ENCODE measurements at regions not wholly inside any gene's neighbourhood (a gene's known extent, or its start where the extent isn't known, plus 50 kb on each side); places are given as distances from the start of the nearest gene placed in this dataset.

GRCh38 chr11:45597097-45597496, 68.3 kb downstream of the CHST1 start:
- no peak for DNase-seq

GRCh38 chr11:45596571-45596970, 68.9 kb downstream of the CHST1 start:
- no peak for DNase-seq

- DNase-seq, result no peak
Measured at GRCh38 chr11:45593992-45594391, 71.4 kb downstream of the CHST1 start.

- DNase-seq, result no peak
Measured at GRCh38 chr11:45592636-45593035, 72.8 kb downstream of the CHST1 start.

GRCh38 chr11:45590743-45591142, 74.7 kb downstream of the CHST1 start:
- DNase-seq, result no peak

GRCh38 chr11:45585205-45585604, 80.2 kb downstream of the CHST1 start:
- DNase-seq, result no peak

GRCh38 chr11:45583981-45584566, 81.3 kb downstream of the CHST1 start:
- no peak for DNase-seq

- no peak for DNase-seq
Measured at GRCh38 chr11:45580399-45580798, 85.0 kb downstream of the CHST1 start.

- DNase-seq, result no peak
Measured at GRCh38 chr11:45578316-45578715, 87.1 kb downstream of the CHST1 start.

- no peak for DNase-seq
Measured at GRCh38 chr11:45577752-45578151, 87.7 kb downstream of the CHST1 start.

- DNase-seq, result no peak
Measured at GRCh38 chr11:45576461-45577215, 88.8 kb downstream of the CHST1 start.

- no peak for DNase-seq
Measured at GRCh38 chr11:45573728-45574127, 91.7 kb downstream of the CHST1 start.

GRCh38 chr11:45572354-45573123, 92.9 kb downstream of the CHST1 start:
- DNase-seq, result no peak

GRCh38 chr11:45569776-45570175, 95.6 kb downstream of the CHST1 start:
- no peak for DNase-seq

- DNase-seq, result no peak
Measured at GRCh38 chr11:45568049-45568448, 97.4 kb downstream of the CHST1 start.

- no peak for DNase-seq
Measured at GRCh38 chr11:45565446-45565988, 99.9 kb downstream of the CHST1 start.

- no peak for DNase-seq
Measured at GRCh38 chr11:45563810-45564209, 101.6 kb downstream of the CHST1 start.

- DNase-seq, result no peak
Measured at GRCh38 chr11:45563171-45563570, 102.3 kb downstream of the CHST1 start.

- no peak for DNase-seq
Measured at GRCh38 chr11:45560913-45561281, 104.5 kb downstream of the CHST1 start.

GRCh38 chr11:45560155-45560912, 105.1 kb downstream of the CHST1 start:
- no peak for DNase-seq

GRCh38 chr11:45556851-45557707, 108.3 kb downstream of the CHST1 start:
- no peak for DNase-seq
